Heart right ventricle (tissue), 16 donors: ENCODE measurements at regions not wholly inside any gene's neighbourhood (a gene's known extent, or its start where the extent isn't known, plus 50 kb on each side); places are given as distances from the start of the nearest gene placed in this dataset.
A peak's percentile ranks its signal among the peaks of the same experiment; 100 is the strongest.
"Not testable (repeated sequence)": the region's sequence is repeated elsewhere in the genome, so short reads cannot be mapped to it uniquely, and the experiment has no call there.

Source experiments
- ATAC-seq, 8 donors: fragments of 200-7000 bp; cut with Tn5 transposase; one replicate each; pipeline ENCODE4 v1.9.1; 2020; ENCODE audit warnings: mild to moderate bottlenecking in 8 of 8, moderate library complexity in 8 of 8, moderate number of reproducible peaks in 1 of 8
- DNase-seq, 2 donors: peaks; one replicate each; pipeline ENCODE4 v3.0.0-alpha.2; 2020
- H3K27ac ChIP-seq, 10 donors: fragments of 200-600 bp; sonication (generic) in 2 of 10; one replicate each; pipeline versions ENCODE4 v1.5.0 to v1.8.0; 2020 to 2022; ENCODE audit warnings: mild to moderate bottlenecking in 3 of 10
- H3K27me3 ChIP-seq, 7 donors: fragments of 200-600 bp; one replicate each; pipeline ENCODE4 v1.8.0; 2021 to 2022; ENCODE audit warnings: mild to moderate bottlenecking in 2 of 7
- H3K36me3 ChIP-seq, 9 donors: fragments of 200-600 bp; sonication (generic) in 1 of 9; one replicate each; pipeline versions ENCODE4 v1.5.0 to v1.8.0; 2020 to 2022; ENCODE audit warnings: mild to moderate bottlenecking in 2 of 9
- H3K4me1 ChIP-seq, 9 donors: fragments of 200-600 bp; sonication (generic) in 1 of 9; one replicate each; pipeline versions ENCODE4 v1.5.0 to v1.8.0; 2020 to 2022; ENCODE audit warnings: mild to moderate bottlenecking in 4 of 9
- H3K4me3 ChIP-seq, 10 donors: fragments of 200-600 bp; sonication (generic) in 2 of 10; one replicate each; pipeline versions ENCODE4 v1.5.0 to v1.8.0; 2020 to 2022; ENCODE audit warnings: mild to moderate bottlenecking in 7 of 10, moderate library complexity in 2 of 10
- H3K9me3 ChIP-seq, 11 donors: fragments of 200-600 bp in 10 of 11; sonication (generic) in 2 of 11; one replicate each; pipeline versions ENCODE4 v1.5.0 to v1.8.0; 2013 to 2022; ENCODE audit warnings: mild to moderate bottlenecking in 2 of 11, control low read depth in 1 of 11, moderate library complexity in 1 of 11
- CTCF ChIP-seq, 9 donors: fragments of 200-600 bp; sonication (generic) in 2 of 9; IDR thresholded peaks; one replicate each; pipeline versions ENCODE4 v1.5.0 to v1.8.0; 2021 to 2022; ENCODE audit warnings: antibody characterized with exemption in 9 of 9, mild to moderate bottlenecking in 5 of 9, moderate library complexity in 1 of 9
- WGBS, 2 donors: extraction: QIAGEN DNeasy Blood & Tissue Kit; methylation state at CpG; one replicate each; pipeline ENCODE4 v1.1.7; 2013; ENCODE audit warnings: inconsistent platforms in 1 of 2; 5-methylcytosine and 5-hydroxymethylcytosine counted together
- intact Hi-C, 10 donors: fragments of 100-400 bp; cut with DNase I; formaldehyde crosslinking; loops; one replicate each; pipeline versions ENCODE4 v1.11.1 to v1.14.2; 2022
- donor health status: Arrhythmogenic right ventricular cardiomyopathy.
- donor health status: ischemic (EF 13 %, LVEDD 7.1; RV severe dilation, severe dysfunction).
- donor health status: healthy with polysubstance abuse.
- donor health status: DM: no; HTN: yes; CAD: no.
- donor health status: DM: no; HTN: no; CAD: no.
- donor health status: ischemic (EF 25% LVEDD 6.9; RV normal size, moderate dysfunction).
- donor health status: ischemic (EF 25% LVEDD 5.7; RV mildly dilated, moderate dysfunction).
- donor health status: healthy.
- donor health status: DM: yes; HTN: yes; CAD: no.
- donor health status: Ischemic cardiomyopathy.
- donor health status: ischemic (EF 35%, LVEDD 5.7; RV mildly dilated, moderate dysfunction).
- donor health status: nonischemic (EF 11% LVEDD 7.7; RV severe dilation, severe dysfunction).
- donor health status: DM: yes; HTN: yes; CAD: no.
- donor health status: PGD.
- donor health status: ischemic (EF 29% LVEDD 5.4; RV normal size, mild dysfunction).
- donor health status: nonischemic (EF 23%, LVEDD 6.1; RV moderate dilation, normal function).

DNA sequence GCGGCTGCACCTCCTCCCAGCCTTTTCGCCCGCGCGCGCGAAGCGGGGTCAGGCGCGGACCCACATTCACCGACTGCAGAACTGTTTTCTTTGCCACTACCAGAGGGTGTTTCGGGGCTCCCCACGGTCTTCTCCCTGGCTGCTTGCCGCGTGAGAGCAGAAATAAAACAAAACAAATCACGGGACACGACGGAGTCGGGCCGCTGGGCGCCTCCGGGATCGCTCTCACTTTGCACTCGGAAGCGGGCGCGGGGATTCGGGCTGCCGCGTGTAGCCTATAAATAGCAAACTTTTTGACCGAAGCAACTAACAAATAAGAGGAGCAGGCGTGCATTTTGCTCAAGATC, 412.3 kb upstream of the ESRRG start:
- peaks cover 0 to 15% (median 3%) of the 10 kb centered on the region in 9 donors for H3K4me1 ChIP-seq
- ATAC-seq = peak in 6 of 8 donors; percentile 12 to 38 (median 33)
- H3K27ac ChIP-seq = peak overlapping the region in 9 of 10 donors; percentile 2 to 80 (median 51)

DNA sequence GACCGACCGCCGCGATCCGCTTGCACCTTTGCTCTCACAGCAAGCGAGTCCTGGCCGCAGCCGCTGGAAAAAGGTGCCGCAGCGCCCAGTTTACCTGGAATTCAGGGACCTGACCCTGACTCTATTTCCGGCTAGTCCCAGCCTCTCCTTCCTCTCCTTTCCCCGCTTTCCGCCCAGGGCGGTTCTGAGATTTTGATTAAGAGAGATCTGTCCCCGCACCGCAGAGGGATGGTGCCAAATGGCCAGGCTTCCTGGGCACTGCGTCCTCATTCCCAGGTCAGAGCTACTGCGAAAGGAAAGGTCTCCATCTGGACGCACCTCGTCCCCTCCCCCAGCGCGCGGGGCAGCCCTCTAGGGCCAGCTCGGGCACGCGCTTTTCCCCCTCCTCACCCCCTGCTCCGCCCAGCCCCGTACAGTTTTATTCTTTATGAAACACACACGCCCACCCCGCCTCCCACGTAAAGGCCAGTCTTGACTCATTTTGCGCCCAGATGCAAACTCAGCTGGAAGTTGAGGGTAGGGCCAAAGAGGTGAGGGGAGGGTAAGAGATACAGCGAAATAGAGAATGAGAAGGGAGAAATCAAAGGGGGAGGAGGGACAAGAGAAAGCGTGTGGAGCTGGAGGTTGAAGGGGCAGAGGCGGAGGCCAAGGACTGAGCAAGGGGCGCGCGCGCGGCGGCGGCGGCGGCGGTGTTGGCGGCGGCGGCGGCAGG, 411.8 kb upstream of the ESRRG start:
- 1 to 2% methylated on average over 49 of the region's 49 CpGs for WGBS, 2 donors
- Histone ChIP-seq H3K4me3 (peak overlapping the region; percentile 10 to 55 (median 49)), H3K27ac (peak overlapping the region in 9 of 10 donors; percentile 2 to 80 (median 51)), H3K36me3 (no peaks in the 10 kb centered on the region), H3K4me1 (peaks cover 0 to 15% (median 1%) of the 10 kb centered on the region in 9 donors), H3K27me3 (peaks cover 0 to 69% (median 61%) of the 10 kb centered on the region in 7 donors), H3K9me3 (no peaks in the 10 kb centered on the region)
- ATAC-seq (peak; percentile 27 to 64 (median 54)), DNase-seq (peak in 1 of 2 donors; percentile 25)
- intact Hi-C loops = loop anchor here in 2 of 10 donors (5.0 kb wide), 2 partner anchors 43 to 173 kb away; no protein-coding TSS in a partner anchor
- no peak for TF ChIP-seq CTCF (IDR thresholded peaks at IDR 0.05)

More for the DNA sequence above, 412.3 kb upstream of the ESRRG start:
- intact Hi-C loops = loop anchor here in 2 of 10 donors (5.0 kb wide), 2 partner anchors 43 to 173 kb away; no protein-coding TSS in a partner anchor
- peak in 1 of 2 donors; percentile 27 for DNase-seq
- H3K27me3 ChIP-seq = peaks cover 0 to 75% (median 66%) of the 10 kb centered on the region in 7 donors
- TF ChIP-seq CTCF (IDR thresholded peaks at IDR 0.05) = no peak
- H3K36me3 ChIP-seq = no peaks in the 10 kb centered on the region
- H3K4me3 ChIP-seq = peak overlapping the region in 9 of 10 donors; percentile 36 to 55 (median 51)
- no peaks in the 10 kb centered on the region for H3K9me3 ChIP-seq
- WGBS, 2 donors = 1% methylated on average over 32 of the region's 32 CpGs

DNA sequence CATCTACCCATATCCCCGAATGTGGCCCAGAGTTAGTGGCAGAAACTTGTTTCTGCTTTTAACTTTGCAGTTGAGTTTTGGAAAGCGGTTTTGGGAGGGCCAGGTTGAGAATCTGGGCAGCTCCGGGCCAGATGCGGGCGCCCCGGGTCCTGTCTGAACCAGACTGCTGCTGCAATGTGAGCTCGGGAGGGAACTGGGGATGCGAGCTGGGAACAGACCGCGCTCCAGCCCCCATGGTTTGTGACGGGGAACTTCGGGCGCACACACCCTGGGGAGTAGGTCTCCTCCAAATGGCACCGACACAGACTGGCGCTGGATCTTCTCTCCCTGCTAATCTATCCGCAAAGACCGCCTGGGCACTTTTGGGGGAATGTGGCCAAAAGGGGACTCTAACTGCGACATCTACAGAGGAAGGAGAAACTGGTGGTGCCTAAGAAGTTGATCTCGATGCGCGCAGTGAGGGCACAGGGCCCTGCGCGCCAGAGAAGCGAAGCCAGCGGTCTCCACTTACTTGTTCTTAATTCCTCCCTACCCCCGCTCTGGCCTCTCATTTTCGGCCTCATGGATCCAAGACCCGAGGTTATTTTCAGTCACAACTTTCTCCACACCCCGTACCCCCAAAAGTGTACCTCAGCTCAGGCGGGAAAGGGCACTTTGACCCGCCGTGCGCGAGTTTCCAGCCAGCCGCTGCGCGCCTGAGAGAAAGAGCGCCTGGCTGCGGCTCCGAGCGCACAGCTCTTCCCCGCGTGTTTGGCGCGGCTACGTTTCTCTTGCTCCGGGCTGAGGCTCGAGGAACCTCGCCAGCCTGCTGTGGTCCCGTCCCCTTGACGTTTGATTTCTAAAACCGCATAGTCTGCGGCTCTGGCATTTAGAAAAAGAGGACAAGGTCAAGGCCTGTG, 411.0 kb upstream of the ESRRG start:
- WGBS, 2 donors = 12 to 14% methylated on average over 53 of the region's 53 CpGs
- intact Hi-C loops = no loop called here
- peak in 1 of 9 donors; percentile 5 for TF ChIP-seq CTCF (IDR thresholded peaks at IDR 0.05)
- peaks cover 0 to 15% (median 0%) of the 10 kb centered on the region in 9 donors for H3K4me1 ChIP-seq
- H3K36me3 ChIP-seq = no peaks in the 10 kb centered on the region
- H3K9me3 ChIP-seq = no peaks in the 10 kb centered on the region
- peak overlapping the region in 6 of 10 donors; percentile 48 to 80 (median 64) for H3K27ac ChIP-seq
- peak in 1 of 2 donors; percentile 21 for DNase-seq
- peaks cover 0 to 61% (median 53%) of the 10 kb centered on the region in 7 donors for H3K27me3 ChIP-seq
- peak in 6 of 8 donors; percentile 26 to 54 (median 42) for ATAC-seq
- H3K4me3 ChIP-seq = peak overlapping the region in 9 of 10 donors; percentile 36 to 55 (median 51)

- peaks cover 0 to 50% (median 42%) of the 10 kb centered on the region in 7 donors for H3K27me3 ChIP-seq
- no peak overlapping the region for H3K4me3 ChIP-seq
- DNase-seq = no peak
- WGBS, 2 donors = 71 to 73% methylated on average over 20 of the region's 20 CpGs
- no peaks in the 10 kb centered on the region for H3K36me3 ChIP-seq
- no peak for ATAC-seq
- no peak for TF ChIP-seq CTCF (IDR thresholded peaks at IDR 0.05)
- H3K27ac ChIP-seq = no peak overlapping the region
- no peaks in the 10 kb centered on the region for H3K9me3 ChIP-seq
- H3K4me1 ChIP-seq = peaks cover 0 to 12% (median 0%) of the 10 kb centered on the region in 9 donors
- intact Hi-C loops = no loop called here
Observed at GRCh38 chr1:217133092-217133491, 409.9 kb upstream of the ESRRG start.

DNA sequence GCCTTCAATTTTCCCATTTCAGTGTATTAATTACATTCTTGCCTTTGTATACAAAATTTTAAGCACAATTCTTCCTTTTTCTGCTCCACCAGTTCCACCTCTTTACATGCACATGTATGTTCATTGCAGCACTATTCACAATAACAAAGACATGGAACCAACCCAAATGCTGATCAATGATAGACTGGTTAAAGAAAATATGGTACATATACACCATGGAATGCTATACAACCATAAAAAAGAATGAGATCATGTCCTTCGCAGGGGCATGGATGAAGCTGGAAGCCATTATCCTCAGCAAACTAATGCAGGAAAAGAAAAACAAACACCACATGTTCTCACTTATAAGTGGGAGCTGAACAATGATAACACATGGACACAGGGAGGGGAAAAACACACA, 400.1 kb upstream of the ESRRG start:
- ATAC-seq = not testable (repeated sequence)
- 75 to 88% methylated on average over 1 of the region's 1 CpG for WGBS, 2 donors

More for the DNA sequence above, 400.1 kb upstream of the ESRRG start:
- H3K9me3 ChIP-seq, H3K27ac ChIP-seq, DNase-seq, H3K4me1 ChIP-seq, H3K36me3 ChIP-seq, intact Hi-C loops, H3K4me3 ChIP-seq, H3K27me3 ChIP-seq: not testable (repeated sequence)
